ENCODE measurements at regions not wholly inside any gene's neighbourhood (a gene's known extent, or its start where the extent isn't known, plus 50 kb on each side); places are given as distances from the start of the nearest gene placed in this dataset.

DNA sequence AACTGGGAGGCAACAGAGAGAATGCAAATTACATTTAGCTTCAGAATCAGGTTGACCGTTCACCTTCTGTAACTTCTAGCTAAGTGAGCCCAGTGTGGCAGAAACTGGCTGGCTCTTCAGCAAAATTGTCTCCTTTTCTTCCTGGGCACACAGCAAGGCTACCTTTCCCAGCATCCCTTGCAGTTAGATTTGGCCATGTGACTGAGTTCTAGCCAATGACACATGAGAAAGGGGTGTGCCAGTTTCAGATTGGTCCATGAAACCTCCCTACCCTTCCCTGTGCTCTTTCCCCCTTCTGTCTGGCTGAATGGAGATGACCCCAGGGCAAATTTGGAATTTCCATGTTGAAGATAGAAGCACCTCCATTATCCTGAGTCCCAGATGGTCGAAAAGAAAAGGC is 72.5 kb upstream of the SMIM23 start:
- TF ChIP-seq, protein P1, sequence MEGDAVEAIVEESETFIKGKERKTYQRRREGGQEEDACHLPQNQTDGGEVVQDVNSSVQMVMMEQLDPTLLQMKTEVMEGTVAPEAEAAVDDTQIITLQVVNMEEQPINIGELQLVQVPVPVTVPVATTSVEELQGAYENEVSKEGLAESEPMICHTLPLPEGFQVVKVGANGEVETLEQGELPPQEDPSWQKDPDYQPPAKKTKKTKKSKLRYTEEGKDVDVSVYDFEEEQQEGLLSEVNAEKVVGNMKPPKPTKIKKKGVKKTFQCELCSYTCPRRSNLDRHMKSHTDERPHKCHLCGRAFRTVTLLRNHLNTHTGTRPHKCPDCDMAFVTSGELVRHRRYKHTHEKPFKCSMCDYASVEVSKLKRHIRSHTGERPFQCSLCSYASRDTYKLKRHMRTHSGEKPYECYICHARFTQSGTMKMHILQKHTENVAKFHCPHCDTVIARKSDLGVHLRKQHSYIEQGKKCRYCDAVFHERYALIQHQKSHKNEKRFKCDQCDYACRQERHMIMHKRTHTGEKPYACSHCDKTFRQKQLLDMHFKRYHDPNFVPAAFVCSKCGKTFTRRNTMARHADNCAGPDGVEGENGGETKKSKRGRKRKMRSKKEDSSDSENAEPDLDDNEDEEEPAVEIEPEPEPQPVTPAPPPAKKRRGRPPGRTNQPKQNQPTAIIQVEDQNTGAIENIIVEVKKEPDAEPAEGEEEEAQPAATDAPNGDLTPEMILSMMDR (IDR thresholded peaks at IDR 0.05; ENCODE audit: low read depth, low read length) = no peak
- TF ChIP-seq EZH2phosphoT487 (IDR thresholded peaks at IDR 0.05; ENCODE audit: low read depth) = no peak
- Histone ChIP-seq H4K20me1 (ENCODE audit: insufficient read depth, low read length) (no peaks in the 10 kb centered on the region), H3K27me3 (ENCODE audit: low read depth, low read length) (peaks cover 22% of the 10 kb centered on the region), H3K4me3 (ENCODE audit: low read length) (no peak overlapping the region), H3K9ac (ENCODE audit: low read length) (no peak overlapping the region), H3K9me3 (ENCODE audit: insufficient read depth, low read length) (no peaks in the 10 kb centered on the region), H3K27ac (ENCODE audit: low read length) (no peak overlapping the region), H2AFZ (ENCODE audit: low read depth, low read length) (no peak overlapping the region), H3K4me2 (ENCODE audit: low read length) (no peak overlapping the region), H3K79me2 (ENCODE audit: low read length) (no peaks in the 10 kb centered on the region), H3K36me3 (replicated peaks; ENCODE audit: low read depth, low read length) (no peaks in the 10 kb centered on the region), H3K4me1 (ENCODE audit: low read length) (no peaks in the 10 kb centered on the region)

GRCh38 chr5:171714261-171714660 is 71.4 kb upstream of the SMIM23 start:
- no peak overlapping the region for H3K4me3 ChIP-seq (ENCODE audit: low read length)
- no peaks in the 10 kb centered on the region for H3K4me1 ChIP-seq (ENCODE audit: low read length)
- H4K20me1 ChIP-seq (ENCODE audit: insufficient read depth, low read length) = no peaks in the 10 kb centered on the region
- H3K4me2 ChIP-seq (ENCODE audit: low read length) = no peak overlapping the region
- TF ChIP-seq, protein P1 (IDR thresholded peaks at IDR 0.05; ENCODE audit: low read depth, low read length) = no peak
- TF ChIP-seq EZH2phosphoT487 (IDR thresholded peaks at IDR 0.05; ENCODE audit: low read depth) = no peak
- peaks cover 29% of the 10 kb centered on the region for H3K27me3 ChIP-seq (ENCODE audit: low read depth, low read length)
- H3K9ac ChIP-seq (ENCODE audit: low read length) = no peak overlapping the region
- H3K27ac ChIP-seq (ENCODE audit: low read length) = no peak overlapping the region
- no peaks in the 10 kb centered on the region for H3K79me2 ChIP-seq (ENCODE audit: low read length)
- H2AFZ ChIP-seq (ENCODE audit: low read depth, low read length) = no peak overlapping the region
- H3K36me3 ChIP-seq (replicated peaks; ENCODE audit: low read depth, low read length) = no peaks in the 10 kb centered on the region
- no peaks in the 10 kb centered on the region for H3K9me3 ChIP-seq (ENCODE audit: insufficient read depth, low read length)

GRCh38 chr5:171714851-171715250 is 70.8 kb upstream of the SMIM23 start:
- Histone ChIP-seq H3K4me3 (ENCODE audit: low read length) (no peak overlapping the region), H2AFZ (ENCODE audit: low read depth, low read length) (no peak overlapping the region), H4K20me1 (ENCODE audit: insufficient read depth, low read length) (no peaks in the 10 kb centered on the region), H3K27ac (ENCODE audit: low read length) (no peak overlapping the region), H3K4me2 (ENCODE audit: low read length) (no peak overlapping the region), H3K9me3 (ENCODE audit: insufficient read depth, low read length) (no peaks in the 10 kb centered on the region), H3K4me1 (ENCODE audit: low read length) (no peaks in the 10 kb centered on the region), H3K27me3 (ENCODE audit: low read depth, low read length) (peaks cover 31% of the 10 kb centered on the region), H3K36me3 (replicated peaks; ENCODE audit: low read depth, low read length) (no peaks in the 10 kb centered on the region), H3K9ac (ENCODE audit: low read length) (no peak overlapping the region), H3K79me2 (ENCODE audit: low read length) (no peaks in the 10 kb centered on the region)
- TF ChIP-seq, protein P1 (IDR thresholded peaks at IDR 0.05; ENCODE audit: low read depth, low read length) = no peak
- no peak for TF ChIP-seq EZH2phosphoT487 (IDR thresholded peaks at IDR 0.05; ENCODE audit: low read depth)

GRCh38 chr5:171715551-171715950 is 70.1 kb upstream of the SMIM23 start:
- no peak overlapping the region for H3K9ac ChIP-seq (ENCODE audit: low read length)

More at GRCh38 chr5:171715551-171715950, 70.1 kb upstream of the SMIM23 start:
- H3K4me2 ChIP-seq (ENCODE audit: low read length) = no peak overlapping the region
- H3K27ac ChIP-seq (ENCODE audit: low read length) = no peak overlapping the region
- H4K20me1 ChIP-seq (ENCODE audit: insufficient read depth, low read length) = no peaks in the 10 kb centered on the region
- H3K79me2 ChIP-seq (ENCODE audit: low read length) = no peaks in the 10 kb centered on the region
- no peak for TF ChIP-seq EZH2phosphoT487 (IDR thresholded peaks at IDR 0.05; ENCODE audit: low read depth)
- TF ChIP-seq, protein P1 (IDR thresholded peaks at IDR 0.05; ENCODE audit: low read depth, low read length) = no peak
- no peak overlapping the region for H2AFZ ChIP-seq (ENCODE audit: low read depth, low read length)
- no peaks in the 10 kb centered on the region for H3K36me3 ChIP-seq (replicated peaks; ENCODE audit: low read depth, low read length)
- H3K4me3 ChIP-seq (ENCODE audit: low read length) = no peak overlapping the region
- no peaks in the 10 kb centered on the region for H3K4me1 ChIP-seq (ENCODE audit: low read length)
- peaks cover 36% of the 10 kb centered on the region for H3K27me3 ChIP-seq (ENCODE audit: low read depth, low read length)
- no peaks in the 10 kb centered on the region for H3K9me3 ChIP-seq (ENCODE audit: insufficient read depth, low read length)
